ENCODE measurements at regions not wholly inside any gene's neighbourhood (a gene's known extent, or its start where the extent isn't known, plus 50 kb on each side); places are given as distances from the start of the nearest gene placed in this dataset.

DNA sequence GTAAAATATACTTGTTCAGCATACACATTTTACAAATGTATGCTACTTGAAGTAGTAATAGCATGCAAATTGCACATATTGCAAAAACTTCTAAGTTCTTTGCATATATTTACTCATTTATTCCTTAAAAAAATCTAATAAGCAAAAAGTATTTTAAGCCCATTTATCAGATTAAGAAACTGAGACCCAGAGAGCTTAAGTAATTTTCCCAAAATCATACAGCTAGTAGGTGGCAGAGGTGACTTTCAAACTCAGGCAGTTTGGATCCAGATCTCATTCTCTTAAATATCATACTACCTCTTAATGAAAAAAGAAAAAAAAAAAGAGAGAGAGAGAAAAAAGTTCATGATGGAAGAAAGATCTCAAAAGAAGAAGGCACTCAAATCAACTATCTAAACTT is 157.9 kb downstream of the RPS12 start:
- TF ChIP-seq, protein P1, sequence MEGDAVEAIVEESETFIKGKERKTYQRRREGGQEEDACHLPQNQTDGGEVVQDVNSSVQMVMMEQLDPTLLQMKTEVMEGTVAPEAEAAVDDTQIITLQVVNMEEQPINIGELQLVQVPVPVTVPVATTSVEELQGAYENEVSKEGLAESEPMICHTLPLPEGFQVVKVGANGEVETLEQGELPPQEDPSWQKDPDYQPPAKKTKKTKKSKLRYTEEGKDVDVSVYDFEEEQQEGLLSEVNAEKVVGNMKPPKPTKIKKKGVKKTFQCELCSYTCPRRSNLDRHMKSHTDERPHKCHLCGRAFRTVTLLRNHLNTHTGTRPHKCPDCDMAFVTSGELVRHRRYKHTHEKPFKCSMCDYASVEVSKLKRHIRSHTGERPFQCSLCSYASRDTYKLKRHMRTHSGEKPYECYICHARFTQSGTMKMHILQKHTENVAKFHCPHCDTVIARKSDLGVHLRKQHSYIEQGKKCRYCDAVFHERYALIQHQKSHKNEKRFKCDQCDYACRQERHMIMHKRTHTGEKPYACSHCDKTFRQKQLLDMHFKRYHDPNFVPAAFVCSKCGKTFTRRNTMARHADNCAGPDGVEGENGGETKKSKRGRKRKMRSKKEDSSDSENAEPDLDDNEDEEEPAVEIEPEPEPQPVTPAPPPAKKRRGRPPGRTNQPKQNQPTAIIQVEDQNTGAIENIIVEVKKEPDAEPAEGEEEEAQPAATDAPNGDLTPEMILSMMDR (IDR thresholded peaks at IDR 0.05; ENCODE audit: insufficient read depth, low read length), result no peak
- no peak for TF ChIP-seq GABPA (IDR thresholded peaks at IDR 0.05; ENCODE audit: low read depth)

Data from HL-60 (cell line).